ENCODE measurements at regions not wholly inside any gene's neighbourhood (a gene's known extent, or its start where the extent isn't known, plus 50 kb on each side); places are given as distances from the start of the nearest gene placed in this dataset.
"Not testable (repeated sequence)": the region's sequence is repeated elsewhere in the genome, so short reads cannot be mapped to it uniquely, and the experiment has no call there.

- Histone ChIP-seq H3K36me3 (ENCODE audit: control insufficient read depth, insufficient read depth, low read length) (no peaks in the 10 kb centered on the region), H3K27me3 (replicated peaks; ENCODE audit: control insufficient read depth, insufficient read depth, low read length) (no peaks in the 10 kb centered on the region), H3K4me3 (replicated peaks; ENCODE audit: low read depth, low read length) (no peak overlapping the region)
- peak; percentile 55 for DNase-seq (ENCODE audit: extremely low read depth, insufficient read length)
- TF ChIP-seq, protein P1, sequence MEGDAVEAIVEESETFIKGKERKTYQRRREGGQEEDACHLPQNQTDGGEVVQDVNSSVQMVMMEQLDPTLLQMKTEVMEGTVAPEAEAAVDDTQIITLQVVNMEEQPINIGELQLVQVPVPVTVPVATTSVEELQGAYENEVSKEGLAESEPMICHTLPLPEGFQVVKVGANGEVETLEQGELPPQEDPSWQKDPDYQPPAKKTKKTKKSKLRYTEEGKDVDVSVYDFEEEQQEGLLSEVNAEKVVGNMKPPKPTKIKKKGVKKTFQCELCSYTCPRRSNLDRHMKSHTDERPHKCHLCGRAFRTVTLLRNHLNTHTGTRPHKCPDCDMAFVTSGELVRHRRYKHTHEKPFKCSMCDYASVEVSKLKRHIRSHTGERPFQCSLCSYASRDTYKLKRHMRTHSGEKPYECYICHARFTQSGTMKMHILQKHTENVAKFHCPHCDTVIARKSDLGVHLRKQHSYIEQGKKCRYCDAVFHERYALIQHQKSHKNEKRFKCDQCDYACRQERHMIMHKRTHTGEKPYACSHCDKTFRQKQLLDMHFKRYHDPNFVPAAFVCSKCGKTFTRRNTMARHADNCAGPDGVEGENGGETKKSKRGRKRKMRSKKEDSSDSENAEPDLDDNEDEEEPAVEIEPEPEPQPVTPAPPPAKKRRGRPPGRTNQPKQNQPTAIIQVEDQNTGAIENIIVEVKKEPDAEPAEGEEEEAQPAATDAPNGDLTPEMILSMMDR (IDR thresholded peaks at IDR 0.05; ENCODE audit: insufficient read depth, low read length, poor library complexity, severe bottlenecking), result no peak
Measured at GRCh38 chr1:199510314-199510713, 517.2 kb upstream of the NR5A2 start.

- Histone ChIP-seq H3K27me3 (replicated peaks; ENCODE audit: control insufficient read depth, insufficient read depth, low read length) (no peaks in the 10 kb centered on the region), H3K4me3 (replicated peaks; ENCODE audit: low read depth, low read length) (no peak overlapping the region), H3K36me3 (ENCODE audit: control insufficient read depth, insufficient read depth, low read length) (no peaks in the 10 kb centered on the region)
- no peak for DNase-seq (ENCODE audit: extremely low read depth, insufficient read length)
- TF ChIP-seq, protein P1 (IDR thresholded peaks at IDR 0.05; ENCODE audit: insufficient read depth, low read length, poor library complexity, severe bottlenecking), result no peak
Measured at GRCh38 chr1:199512037-199512710, 515.3 kb upstream of the NR5A2 start.

DNA sequence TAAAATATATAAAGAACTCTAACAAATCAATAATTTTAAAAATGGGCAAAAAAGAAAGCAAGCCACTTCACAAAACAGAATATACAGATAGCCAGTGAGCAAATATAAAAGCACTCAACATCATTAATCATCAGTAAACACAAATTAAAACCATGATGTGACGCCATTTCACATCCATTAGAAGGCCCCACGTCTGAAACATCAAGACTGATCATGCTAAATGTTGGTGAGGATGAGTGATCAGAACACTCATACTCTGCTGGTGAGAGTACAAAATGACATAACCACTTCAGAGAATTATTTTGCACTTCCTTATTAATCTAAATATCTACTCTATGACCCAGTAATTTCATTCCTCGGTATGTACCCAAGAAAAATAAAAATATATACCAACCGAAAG is 512.2 kb upstream of the NR5A2 start:
- Histone ChIP-seq H3K27me3 (replicated peaks; ENCODE audit: control insufficient read depth, insufficient read depth, low read length) (no peaks in the 10 kb centered on the region), H3K4me3 (replicated peaks; ENCODE audit: low read depth, low read length) (no peak overlapping the region), H3K36me3 (ENCODE audit: control insufficient read depth, insufficient read depth, low read length) (no peaks in the 10 kb centered on the region)
- TF ChIP-seq, protein P1 (IDR thresholded peaks at IDR 0.05; ENCODE audit: insufficient read depth, low read length, poor library complexity, severe bottlenecking), result no peak
- DNase-seq (ENCODE audit: extremely low read depth, insufficient read length), result no peak

DNA sequence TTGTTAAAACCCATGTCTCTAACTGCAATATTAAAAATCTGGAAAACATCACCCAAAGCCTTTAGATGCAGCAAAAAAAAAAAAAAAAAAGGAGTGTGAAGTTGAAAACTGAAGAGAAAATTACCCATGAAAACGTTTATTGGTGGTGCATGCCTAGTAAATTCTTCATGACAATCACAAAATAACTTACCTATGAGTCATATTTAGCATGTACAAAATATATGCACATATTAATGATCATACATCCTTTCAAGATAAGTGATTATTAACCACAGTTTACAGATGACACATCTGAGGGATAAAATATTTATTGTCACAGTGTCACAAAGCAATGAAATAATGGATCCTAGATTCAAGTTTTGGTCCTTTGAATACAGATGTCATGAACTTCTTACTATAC is 505.2 kb upstream of the NR5A2 start:
- Histone ChIP-seq H3K4me3 (replicated peaks; ENCODE audit: low read depth, low read length) (no peak overlapping the region), H3K27me3 (replicated peaks; ENCODE audit: control insufficient read depth, insufficient read depth, low read length) (no peaks in the 10 kb centered on the region)
- TF ChIP-seq, protein P1 (IDR thresholded peaks at IDR 0.05; ENCODE audit: insufficient read depth, low read length, poor library complexity, severe bottlenecking), result no peak

GRCh38 chr1:199522936-199523335 is 504.6 kb upstream of the NR5A2 start:
- TF ChIP-seq, protein P1 (IDR thresholded peaks at IDR 0.05; ENCODE audit: insufficient read depth, low read length, poor library complexity, severe bottlenecking), result no peak
- no peaks in the 10 kb centered on the region for H3K36me3 ChIP-seq (ENCODE audit: control insufficient read depth, insufficient read depth, low read length)
- DNase-seq (ENCODE audit: extremely low read depth, insufficient read length), result no peak
- no peak overlapping the region for H3K4me3 ChIP-seq (replicated peaks; ENCODE audit: low read depth, low read length)
- no peaks in the 10 kb centered on the region for H3K27me3 ChIP-seq (replicated peaks; ENCODE audit: control insufficient read depth, insufficient read depth, low read length)

More for the DNA sequence above, 505.2 kb upstream of the NR5A2 start:
- DNase-seq (ENCODE audit: extremely low read depth, insufficient read length), result no peak
- no peaks in the 10 kb centered on the region for H3K36me3 ChIP-seq (ENCODE audit: control insufficient read depth, insufficient read depth, low read length)

DNA sequence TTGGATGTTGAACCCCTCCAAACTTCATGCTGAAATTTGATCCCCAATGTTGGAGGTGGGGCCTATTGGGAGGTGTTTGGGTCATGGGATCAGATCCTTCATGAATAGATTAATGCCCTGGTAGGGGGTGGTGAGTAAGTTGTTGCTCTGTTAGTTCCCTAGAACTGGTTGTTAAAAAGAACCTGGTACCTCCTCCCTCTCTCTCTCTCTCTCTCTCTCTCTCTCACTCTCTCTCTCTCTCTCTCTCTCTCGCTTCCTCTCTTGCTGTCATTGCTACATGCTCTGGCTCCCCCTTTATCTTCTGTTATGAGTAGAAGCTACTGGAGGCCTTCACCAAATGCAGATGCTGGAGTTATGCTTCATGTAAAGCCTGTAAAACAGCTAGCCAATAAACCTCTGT is 498.2 kb upstream of the NR5A2 start:
- DNase-seq (ENCODE audit: extremely low read depth, insufficient read length), result no peak
- H3K4me3 ChIP-seq (replicated peaks; ENCODE audit: low read depth, low read length), result no peak overlapping the region
- H3K36me3 ChIP-seq (ENCODE audit: control insufficient read depth, insufficient read depth, low read length), result no peaks in the 10 kb centered on the region
- TF ChIP-seq, protein P1 (IDR thresholded peaks at IDR 0.05; ENCODE audit: insufficient read depth, low read length, poor library complexity, severe bottlenecking), result no peak
- no peaks in the 10 kb centered on the region for H3K27me3 ChIP-seq (replicated peaks; ENCODE audit: control insufficient read depth, insufficient read depth, low read length)

GRCh38 chr1:199533361-199533760 is 494.1 kb upstream of the NR5A2 start:
- H3K27me3 ChIP-seq (replicated peaks; ENCODE audit: control insufficient read depth, insufficient read depth, low read length); H3K4me3 ChIP-seq (replicated peaks; ENCODE audit: low read depth, low read length); DNase-seq (ENCODE audit: extremely low read depth, insufficient read length); H3K36me3 ChIP-seq (ENCODE audit: control insufficient read depth, insufficient read depth, low read length): not testable (repeated sequence)

Data from GM06990 (cell line).